ENCODE measurements at regions not wholly inside any gene's neighbourhood (a gene's known extent, or its start where the extent isn't known, plus 50 kb on each side); places are given as distances from the start of the nearest gene placed in this dataset.

DNA sequence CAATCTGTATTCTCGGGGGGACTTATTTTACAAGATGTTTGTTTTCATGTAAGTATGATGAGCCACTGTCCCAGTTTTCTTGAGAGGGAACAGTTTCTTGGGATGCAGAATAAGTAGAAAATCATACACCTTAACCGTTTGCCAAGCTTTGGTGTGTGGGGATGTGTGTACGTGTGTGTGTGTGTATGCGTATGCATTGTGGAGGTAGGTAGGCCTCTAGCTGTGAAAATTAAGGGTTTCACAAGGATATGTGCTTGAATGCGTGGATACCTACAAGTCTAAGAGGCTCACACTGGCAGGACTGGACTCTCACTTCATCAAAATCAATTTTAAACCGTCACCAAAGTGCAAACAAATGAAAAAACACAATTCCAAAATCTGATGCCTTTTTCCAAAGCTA lies 204.2 kb upstream of the RBMS1 start:
- TF ChIP-seq, protein P1, sequence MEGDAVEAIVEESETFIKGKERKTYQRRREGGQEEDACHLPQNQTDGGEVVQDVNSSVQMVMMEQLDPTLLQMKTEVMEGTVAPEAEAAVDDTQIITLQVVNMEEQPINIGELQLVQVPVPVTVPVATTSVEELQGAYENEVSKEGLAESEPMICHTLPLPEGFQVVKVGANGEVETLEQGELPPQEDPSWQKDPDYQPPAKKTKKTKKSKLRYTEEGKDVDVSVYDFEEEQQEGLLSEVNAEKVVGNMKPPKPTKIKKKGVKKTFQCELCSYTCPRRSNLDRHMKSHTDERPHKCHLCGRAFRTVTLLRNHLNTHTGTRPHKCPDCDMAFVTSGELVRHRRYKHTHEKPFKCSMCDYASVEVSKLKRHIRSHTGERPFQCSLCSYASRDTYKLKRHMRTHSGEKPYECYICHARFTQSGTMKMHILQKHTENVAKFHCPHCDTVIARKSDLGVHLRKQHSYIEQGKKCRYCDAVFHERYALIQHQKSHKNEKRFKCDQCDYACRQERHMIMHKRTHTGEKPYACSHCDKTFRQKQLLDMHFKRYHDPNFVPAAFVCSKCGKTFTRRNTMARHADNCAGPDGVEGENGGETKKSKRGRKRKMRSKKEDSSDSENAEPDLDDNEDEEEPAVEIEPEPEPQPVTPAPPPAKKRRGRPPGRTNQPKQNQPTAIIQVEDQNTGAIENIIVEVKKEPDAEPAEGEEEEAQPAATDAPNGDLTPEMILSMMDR (IDR thresholded peaks at IDR 0.05), result no peak
- TF ChIP-seq EZH2 (IDR thresholded peaks at IDR 0.05; ENCODE audit: borderline replicate concordance, insufficient read depth, low read depth, low read length, poor library complexity, severe bottlenecking), result no peak

Data from B cell (primary cell).